ENCODE measurements at regions not wholly inside any gene's neighbourhood (a gene's known extent, or its start where the extent isn't known, plus 50 kb on each side); places are given as distances from the start of the nearest gene placed in this dataset.

DNA sequence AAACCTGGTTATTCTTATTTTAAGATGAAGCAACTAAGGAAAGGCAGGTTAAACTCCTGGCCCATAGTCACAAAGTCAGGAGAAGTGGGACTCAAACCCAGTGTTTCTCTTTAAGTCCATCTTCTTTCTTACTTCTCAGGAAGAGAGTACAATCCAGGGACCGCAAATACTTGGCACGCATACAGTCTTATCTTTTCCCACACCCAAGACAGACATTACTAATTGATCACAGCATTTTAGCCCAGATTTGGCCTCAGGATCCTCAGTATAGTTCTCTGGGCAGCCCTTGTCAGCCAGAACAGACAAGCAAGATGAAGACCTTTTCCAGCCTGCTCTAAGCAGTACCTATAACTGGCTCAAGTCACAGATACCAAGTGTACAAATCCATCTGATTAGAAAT lies 125.5 kb upstream of the RAI14 start:
- Mint-ChIP-seq H3K27ac (no peak overlapping the region), H3K27me3 (ENCODE audit: insufficient read depth, low read depth, poor library complexity) (peaks cover 9% of the 10 kb centered on the region), H3K36me3 (ENCODE audit: low read depth) (no peaks in the 10 kb centered on the region), H3K9me3 (no peaks in the 10 kb centered on the region), H3K4me3 (no peak overlapping the region), H3K4me1 (peaks cover 7% of the 10 kb centered on the region)
- TF ChIP-seq JUNB (IDR thresholded peaks at IDR 0.05; ENCODE audit: unreplicated experiment) (no peak), NANOG (IDR thresholded peaks at IDR 0.05; ENCODE audit: borderline replicate concordance) (no peak), ZNF114 (CRISPR knock-in tag; IDR thresholded peaks at IDR 0.05) (no peak), ZNF331 (CRISPR knock-in tag; IDR thresholded peaks at IDR 0.05; ENCODE audit: low read depth) (no peak), STAT1 (IDR thresholded peaks at IDR 0.05; ENCODE audit: unreplicated experiment) (no peak), POLR2AphosphoS5 (IDR thresholded peaks at IDR 0.05; ENCODE audit: low read depth) (no peak), EZH2 (IDR thresholded peaks at IDR 0.05; ENCODE audit: low read depth, unreplicated experiment) (no peak), EZH2phosphoT487 (IDR thresholded peaks at IDR 0.05; ENCODE audit: unreplicated experiment) (no peak), CREB1 (CRISPR knock-in tag; IDR thresholded peaks at IDR 0.05; ENCODE audit: low read depth) (no peak)
- TF ChIP-seq, protein P1, sequence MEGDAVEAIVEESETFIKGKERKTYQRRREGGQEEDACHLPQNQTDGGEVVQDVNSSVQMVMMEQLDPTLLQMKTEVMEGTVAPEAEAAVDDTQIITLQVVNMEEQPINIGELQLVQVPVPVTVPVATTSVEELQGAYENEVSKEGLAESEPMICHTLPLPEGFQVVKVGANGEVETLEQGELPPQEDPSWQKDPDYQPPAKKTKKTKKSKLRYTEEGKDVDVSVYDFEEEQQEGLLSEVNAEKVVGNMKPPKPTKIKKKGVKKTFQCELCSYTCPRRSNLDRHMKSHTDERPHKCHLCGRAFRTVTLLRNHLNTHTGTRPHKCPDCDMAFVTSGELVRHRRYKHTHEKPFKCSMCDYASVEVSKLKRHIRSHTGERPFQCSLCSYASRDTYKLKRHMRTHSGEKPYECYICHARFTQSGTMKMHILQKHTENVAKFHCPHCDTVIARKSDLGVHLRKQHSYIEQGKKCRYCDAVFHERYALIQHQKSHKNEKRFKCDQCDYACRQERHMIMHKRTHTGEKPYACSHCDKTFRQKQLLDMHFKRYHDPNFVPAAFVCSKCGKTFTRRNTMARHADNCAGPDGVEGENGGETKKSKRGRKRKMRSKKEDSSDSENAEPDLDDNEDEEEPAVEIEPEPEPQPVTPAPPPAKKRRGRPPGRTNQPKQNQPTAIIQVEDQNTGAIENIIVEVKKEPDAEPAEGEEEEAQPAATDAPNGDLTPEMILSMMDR (conservative IDR thresholded peaks at IDR 0.05; ENCODE audit: low read depth in 2 of 2), result no peak
- TF ChIP-seq, protein P2, sequence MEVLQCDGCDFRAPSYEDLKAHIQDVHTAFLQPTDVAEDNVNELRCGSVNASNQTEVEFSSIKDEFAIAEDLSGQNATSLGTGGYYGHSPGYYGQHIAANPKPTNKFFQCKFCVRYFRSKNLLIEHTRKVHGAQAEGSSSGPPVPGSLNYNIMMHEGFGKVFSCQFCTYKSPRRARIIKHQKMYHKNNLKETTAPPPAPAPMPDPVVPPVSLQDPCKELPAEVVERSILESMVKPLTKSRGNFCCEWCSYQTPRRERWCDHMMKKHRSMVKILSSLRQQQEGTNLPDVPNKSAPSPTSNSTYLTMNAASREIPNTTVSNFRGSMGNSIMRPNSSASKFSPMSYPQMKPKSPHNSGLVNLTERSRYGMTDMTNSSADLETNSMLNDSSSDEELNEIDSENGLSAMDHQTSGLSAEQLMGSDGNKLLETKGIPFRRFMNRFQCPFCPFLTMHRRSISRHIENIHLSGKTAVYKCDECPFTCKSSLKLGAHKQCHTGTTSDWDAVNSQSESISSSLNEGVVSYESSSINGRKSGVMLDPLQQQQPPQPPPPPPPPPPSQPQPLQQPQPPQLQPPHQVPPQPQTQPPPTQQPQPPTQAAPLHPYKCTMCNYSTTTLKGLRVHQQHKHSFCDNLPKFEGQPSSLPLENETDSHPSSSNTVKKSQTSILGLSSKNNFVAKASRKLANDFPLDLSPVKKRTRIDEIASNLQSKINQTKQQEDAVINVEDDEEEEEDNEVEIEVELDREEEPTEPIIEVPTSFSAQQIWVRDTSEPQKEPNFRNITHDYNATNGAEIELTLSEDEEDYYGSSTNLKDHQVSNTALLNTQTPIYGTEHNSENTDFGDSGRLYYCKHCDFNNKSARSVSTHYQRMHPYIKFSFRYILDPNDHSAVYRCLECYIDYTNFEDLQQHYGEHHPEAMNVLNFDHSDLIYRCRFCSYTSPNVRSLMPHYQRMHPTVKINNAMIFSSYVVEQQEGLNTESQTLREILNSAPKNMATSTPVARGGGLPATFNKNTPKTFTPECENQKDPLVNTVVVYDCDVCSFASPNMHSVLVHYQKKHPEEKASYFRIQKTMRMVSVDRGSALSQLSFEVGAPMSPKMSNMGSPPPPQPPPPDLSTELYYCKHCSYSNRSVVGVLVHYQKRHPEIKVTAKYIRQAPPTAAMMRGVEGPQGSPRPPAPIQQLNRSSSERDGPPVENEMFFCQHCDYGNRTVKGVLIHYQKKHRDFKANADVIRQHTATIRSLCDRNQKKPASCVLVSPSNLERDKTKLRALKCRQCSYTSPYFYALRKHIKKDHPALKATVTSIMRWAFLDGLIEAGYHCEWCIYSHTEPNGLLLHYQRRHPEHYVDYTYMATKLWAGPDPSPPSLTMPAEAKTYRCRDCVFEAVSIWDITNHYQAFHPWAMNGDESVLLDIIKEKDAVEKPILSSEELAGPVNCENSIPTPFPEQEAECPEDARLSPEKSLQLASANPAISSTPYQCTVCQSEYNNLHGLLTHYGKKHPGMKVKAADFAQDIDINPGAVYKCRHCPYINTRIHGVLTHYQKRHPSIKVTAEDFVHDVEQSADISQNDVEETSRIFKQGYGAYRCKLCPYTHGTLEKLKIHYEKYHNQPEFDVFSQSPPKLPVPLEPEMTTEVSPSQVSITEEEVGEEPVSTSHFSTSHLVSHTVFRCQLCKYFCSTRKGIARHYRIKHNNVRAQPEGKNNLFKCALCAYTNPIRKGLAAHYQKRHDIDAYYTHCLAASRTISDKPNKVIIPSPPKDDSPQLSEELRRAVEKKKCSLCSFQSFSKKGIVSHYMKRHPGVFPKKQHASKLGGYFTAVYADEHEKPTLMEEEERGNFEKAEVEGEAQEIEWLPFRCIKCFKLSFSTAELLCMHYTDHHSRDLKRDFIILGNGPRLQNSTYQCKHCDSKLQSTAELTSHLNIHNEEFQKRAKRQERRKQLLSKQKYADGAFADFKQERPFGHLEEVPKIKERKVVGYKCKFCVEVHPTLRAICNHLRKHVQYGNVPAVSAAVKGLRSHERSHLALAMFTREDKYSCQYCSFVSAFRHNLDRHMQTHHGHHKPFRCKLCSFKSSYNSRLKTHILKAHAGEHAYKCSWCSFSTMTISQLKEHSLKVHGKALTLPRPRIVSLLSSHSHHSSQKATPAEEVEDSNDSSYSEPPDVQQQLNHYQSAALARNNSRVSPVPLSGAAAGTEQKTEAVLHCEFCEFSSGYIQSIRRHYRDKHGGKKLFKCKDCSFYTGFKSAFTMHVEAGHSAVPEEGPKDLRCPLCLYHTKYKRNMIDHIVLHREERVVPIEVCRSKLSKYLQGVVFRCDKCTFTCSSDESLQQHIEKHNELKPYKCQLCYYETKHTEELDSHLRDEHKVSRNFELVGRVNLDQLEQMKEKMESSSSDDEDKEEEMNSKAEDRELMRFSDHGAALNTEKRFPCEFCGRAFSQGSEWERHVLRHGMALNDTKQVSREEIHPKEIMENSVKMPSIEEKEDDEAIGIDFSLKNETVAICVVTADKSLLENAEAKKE (CRISPR knock-in tag; IDR thresholded peaks at IDR 0.05), result no peak
- TF ChIP-seq, protein P3, sequence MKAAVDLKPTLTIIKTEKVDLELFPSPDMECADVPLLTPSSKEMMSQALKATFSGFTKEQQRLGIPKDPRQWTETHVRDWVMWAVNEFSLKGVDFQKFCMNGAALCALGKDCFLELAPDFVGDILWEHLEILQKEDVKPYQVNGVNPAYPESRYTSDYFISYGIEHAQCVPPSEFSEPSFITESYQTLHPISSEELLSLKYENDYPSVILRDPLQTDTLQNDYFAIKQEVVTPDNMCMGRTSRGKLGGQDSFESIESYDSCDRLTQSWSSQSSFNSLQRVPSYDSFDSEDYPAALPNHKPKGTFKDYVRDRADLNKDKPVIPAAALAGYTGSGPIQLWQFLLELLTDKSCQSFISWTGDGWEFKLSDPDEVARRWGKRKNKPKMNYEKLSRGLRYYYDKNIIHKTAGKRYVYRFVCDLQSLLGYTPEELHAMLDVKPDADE (IDR thresholded peaks at IDR 0.05), result no peak
- TF ChIP-seq, protein P4, sequence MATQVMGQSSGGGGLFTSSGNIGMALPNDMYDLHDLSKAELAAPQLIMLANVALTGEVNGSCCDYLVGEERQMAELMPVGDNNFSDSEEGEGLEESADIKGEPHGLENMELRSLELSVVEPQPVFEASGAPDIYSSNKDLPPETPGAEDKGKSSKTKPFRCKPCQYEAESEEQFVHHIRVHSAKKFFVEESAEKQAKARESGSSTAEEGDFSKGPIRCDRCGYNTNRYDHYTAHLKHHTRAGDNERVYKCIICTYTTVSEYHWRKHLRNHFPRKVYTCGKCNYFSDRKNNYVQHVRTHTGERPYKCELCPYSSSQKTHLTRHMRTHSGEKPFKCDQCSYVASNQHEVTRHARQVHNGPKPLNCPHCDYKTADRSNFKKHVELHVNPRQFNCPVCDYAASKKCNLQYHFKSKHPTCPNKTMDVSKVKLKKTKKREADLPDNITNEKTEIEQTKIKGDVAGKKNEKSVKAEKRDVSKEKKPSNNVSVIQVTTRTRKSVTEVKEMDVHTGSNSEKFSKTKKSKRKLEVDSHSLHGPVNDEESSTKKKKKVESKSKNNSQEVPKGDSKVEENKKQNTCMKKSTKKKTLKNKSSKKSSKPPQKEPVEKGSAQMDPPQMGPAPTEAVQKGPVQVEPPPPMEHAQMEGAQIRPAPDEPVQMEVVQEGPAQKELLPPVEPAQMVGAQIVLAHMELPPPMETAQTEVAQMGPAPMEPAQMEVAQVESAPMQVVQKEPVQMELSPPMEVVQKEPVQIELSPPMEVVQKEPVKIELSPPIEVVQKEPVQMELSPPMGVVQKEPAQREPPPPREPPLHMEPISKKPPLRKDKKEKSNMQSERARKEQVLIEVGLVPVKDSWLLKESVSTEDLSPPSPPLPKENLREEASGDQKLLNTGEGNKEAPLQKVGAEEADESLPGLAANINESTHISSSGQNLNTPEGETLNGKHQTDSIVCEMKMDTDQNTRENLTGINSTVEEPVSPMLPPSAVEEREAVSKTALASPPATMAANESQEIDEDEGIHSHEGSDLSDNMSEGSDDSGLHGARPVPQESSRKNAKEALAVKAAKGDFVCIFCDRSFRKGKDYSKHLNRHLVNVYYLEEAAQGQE (IDR thresholded peaks at IDR 0.05; ENCODE audit: unreplicated experiment), result no peak
- Histone ChIP-seq H3K27me3 (ENCODE audit: insufficient read depth) (no peaks in the 10 kb centered on the region), H3K9me2 (ENCODE audit: insufficient read depth) (no peaks in the 10 kb centered on the region), H2AFZ (peak overlapping the region; percentile 93), H3K4me1 (ENCODE audit: insufficient read depth) (peaks cover 5% of the 10 kb centered on the region), H3K4me2 (no peak overlapping the region), H3K4me3 (no peak overlapping the region), H3K27ac (ENCODE audit: low read depth) (no peak overlapping the region), H4K20me1 (replicated peaks; ENCODE audit: insufficient read depth) (no peaks in the 10 kb centered on the region), H3K36me3 (ENCODE audit: insufficient read depth) (no peaks in the 10 kb centered on the region), H3F3A (replicated peaks; ENCODE audit: low read depth) (no peaks in the 10 kb centered on the region), H3K79me2 (replicated peaks; ENCODE audit: insufficient read depth) (no peaks in the 10 kb centered on the region)
- ATAC-seq, result no peak
- no peak for DNase-seq (ENCODE audit: low spot score)

All from GM23338 (cell line).